ENCODE measurements at regions not wholly inside any gene's neighbourhood (a gene's known extent, or its start where the extent isn't known, plus 50 kb on each side); places are given as distances from the start of the nearest gene placed in this dataset.
"Not testable (repeated sequence)": the region's sequence is repeated elsewhere in the genome, so short reads cannot be mapped to it uniquely, and the experiment has no call there.

DNA sequence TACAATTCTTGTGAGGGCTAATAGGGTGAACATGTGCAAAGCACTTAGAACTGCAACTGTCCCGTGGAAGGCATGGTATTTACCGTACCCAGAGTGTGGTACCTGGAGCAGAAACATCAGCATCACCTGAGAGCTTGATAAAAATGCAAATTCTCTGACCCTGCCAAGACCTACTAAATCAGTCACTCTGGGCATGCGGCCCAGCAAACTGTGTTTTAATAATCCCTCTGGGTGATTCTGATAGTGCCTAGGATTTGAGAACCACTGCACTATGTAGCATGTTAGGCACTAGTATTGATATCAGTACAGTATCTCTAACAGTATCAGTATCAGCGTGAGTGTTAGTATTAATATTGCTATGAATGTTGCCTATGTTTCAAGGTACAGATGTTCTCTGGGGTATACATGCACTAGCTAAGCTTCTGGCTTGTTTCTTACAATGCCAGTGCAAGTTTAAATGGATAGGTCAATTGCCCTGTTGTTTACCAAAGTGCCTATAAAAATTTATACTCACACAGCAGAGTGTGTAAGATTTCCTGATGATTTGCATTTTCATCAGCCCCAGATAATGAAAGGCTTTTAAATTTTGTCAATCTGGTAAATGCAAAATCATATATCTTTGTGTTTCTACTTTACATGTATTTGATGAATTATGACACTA is 354.0 kb downstream of the HS3ST1 start:
- no peak overlapping the region for H3K4me3 ChIP-seq (ENCODE audit: low read length)
- TF ChIP-seq, protein P1, sequence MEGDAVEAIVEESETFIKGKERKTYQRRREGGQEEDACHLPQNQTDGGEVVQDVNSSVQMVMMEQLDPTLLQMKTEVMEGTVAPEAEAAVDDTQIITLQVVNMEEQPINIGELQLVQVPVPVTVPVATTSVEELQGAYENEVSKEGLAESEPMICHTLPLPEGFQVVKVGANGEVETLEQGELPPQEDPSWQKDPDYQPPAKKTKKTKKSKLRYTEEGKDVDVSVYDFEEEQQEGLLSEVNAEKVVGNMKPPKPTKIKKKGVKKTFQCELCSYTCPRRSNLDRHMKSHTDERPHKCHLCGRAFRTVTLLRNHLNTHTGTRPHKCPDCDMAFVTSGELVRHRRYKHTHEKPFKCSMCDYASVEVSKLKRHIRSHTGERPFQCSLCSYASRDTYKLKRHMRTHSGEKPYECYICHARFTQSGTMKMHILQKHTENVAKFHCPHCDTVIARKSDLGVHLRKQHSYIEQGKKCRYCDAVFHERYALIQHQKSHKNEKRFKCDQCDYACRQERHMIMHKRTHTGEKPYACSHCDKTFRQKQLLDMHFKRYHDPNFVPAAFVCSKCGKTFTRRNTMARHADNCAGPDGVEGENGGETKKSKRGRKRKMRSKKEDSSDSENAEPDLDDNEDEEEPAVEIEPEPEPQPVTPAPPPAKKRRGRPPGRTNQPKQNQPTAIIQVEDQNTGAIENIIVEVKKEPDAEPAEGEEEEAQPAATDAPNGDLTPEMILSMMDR (IDR thresholded peaks at IDR 0.05; ENCODE audit: insufficient read depth, low read depth, low read length, missing control alignments): no peak
- no peak for DNase-seq (ENCODE audit: low read depth)

DNA sequence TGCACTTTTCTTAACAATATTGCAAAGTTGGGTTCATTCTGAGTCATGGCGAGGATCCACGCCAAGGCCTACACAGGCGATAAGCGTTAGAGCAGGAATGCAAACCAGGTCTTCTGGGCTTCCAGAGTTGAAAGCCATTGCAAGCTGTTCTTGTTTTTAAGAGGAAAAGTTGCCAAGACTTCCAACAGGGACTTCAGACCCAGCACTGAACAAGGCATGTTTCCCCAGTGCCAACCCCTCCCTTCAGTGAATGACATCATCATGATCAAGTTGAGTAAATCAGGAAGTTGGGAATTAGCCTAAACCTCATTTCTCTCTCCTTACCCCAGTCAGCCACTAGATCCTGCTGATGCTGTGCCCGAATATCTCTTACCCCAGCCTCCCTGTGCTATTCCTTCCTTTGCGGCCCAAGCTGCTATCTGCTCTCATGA is 355.1 kb downstream of the HS3ST1 start:
- no peak overlapping the region for H3K4me3 ChIP-seq (ENCODE audit: low read length)
- TF ChIP-seq, protein P1 (IDR thresholded peaks at IDR 0.05; ENCODE audit: insufficient read depth, low read depth, low read length, missing control alignments): no peak
- DNase-seq (ENCODE audit: low read depth): peak; percentile 48

DNA sequence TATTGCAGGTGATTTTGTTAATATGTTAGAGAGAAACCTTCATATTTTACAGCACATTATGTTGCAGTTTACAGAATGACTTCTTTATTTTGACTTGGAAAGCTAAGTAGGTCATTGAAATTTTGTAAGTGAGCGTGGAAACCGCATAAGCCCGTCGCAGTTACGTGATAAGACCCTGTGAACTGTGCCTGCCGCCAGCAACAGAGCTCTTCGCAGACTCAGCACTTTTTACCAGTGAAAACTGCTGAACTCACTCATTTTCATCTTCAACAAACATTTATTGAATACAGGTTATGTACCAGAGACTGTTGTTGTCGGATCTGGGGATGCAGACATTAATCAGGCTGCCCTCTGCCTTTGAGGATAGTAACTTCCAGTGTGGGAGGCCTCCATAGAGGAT is 355.7 kb downstream of the HS3ST1 start:
- no peak overlapping the region for H3K4me3 ChIP-seq (ENCODE audit: low read length)
- no peak for DNase-seq (ENCODE audit: low read depth)
- TF ChIP-seq, protein P1 (IDR thresholded peaks at IDR 0.05; ENCODE audit: insufficient read depth, low read depth, low read length, missing control alignments): no peak

DNA sequence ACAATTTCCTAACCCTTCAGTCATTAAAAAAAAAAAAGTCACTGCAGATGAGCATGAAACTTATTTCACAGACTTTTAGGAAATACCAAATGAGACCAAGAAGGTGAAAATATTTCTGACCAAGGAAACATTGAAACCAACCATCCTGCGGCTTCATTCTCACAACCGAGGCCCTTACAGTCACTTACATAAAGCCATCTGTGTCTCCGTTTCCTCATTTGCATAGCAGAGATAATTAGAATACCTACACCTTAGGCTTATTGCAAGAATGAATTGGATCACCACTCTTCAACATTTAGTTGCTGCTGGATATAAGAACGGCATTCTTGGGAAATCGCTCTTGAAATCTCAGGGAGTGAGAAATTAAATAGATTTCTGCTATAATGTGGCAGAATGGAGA is 356.2 kb downstream of the HS3ST1 start:
- TF ChIP-seq, protein P1 (IDR thresholded peaks at IDR 0.05; ENCODE audit: insufficient read depth, low read depth, low read length, missing control alignments): no peak
- no peak for DNase-seq (ENCODE audit: low read depth)
- H3K4me3 ChIP-seq (ENCODE audit: low read length): no peak overlapping the region

DNA sequence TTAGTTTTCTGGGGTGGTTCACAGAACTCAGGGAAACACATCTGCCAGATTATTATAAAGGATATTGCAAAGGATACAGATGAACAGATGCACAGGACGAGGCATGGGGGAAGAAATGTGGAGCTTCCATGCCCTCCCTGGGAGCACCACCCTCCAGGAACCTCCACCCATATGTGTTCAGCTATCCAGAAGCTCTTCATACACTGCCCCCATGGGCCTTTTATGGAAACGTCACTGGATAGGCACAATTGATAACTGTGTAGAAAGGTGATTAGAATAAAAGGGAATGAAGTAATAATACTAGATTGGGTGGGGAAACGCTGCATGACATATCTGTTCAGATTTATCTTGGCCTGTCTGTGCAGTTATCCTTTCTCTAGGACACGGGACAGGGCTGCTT is 357.9 kb downstream of the HS3ST1 start:
- H3K4me3 ChIP-seq (ENCODE audit: low read length): no peak overlapping the region
- TF ChIP-seq, protein P1 (IDR thresholded peaks at IDR 0.05; ENCODE audit: insufficient read depth, low read depth, low read length, missing control alignments): no peak
- DNase-seq (ENCODE audit: low read depth): no peak

DNA sequence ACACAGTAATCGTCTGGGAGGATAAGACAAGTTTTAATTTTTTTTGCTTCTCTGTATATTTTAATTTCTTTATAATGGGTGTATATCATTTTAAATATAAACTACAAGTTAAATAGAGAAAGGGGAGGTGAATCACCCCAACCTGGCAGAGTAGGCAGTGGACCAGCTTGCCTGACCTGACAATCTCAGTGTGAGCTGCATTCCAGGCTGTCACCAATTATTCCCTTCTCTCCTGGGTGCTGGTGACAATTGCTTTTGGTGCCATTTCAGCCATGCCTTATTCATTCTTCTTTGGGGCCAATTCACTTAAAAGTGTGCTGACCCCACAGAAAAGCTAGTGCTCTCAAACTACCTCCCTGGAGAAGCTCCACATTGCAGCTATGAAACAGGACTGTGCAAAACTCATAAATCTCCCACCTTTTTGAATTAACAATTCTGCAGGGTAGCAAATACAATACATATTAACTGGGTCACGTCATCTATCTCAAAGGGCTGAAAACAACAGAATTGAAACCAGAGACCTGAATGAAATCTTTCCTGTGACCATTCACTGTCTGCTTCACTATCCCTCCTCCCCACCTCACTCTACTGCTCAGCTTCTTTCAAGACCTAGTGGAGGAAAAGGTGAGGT is 359.0 kb downstream of the HS3ST1 start:
- no peak overlapping the region for H3K4me3 ChIP-seq (ENCODE audit: low read length)
- DNase-seq (ENCODE audit: low read depth): no peak
- TF ChIP-seq, protein P1 (IDR thresholded peaks at IDR 0.05; ENCODE audit: insufficient read depth, low read depth, low read length, missing control alignments): no peak

DNA sequence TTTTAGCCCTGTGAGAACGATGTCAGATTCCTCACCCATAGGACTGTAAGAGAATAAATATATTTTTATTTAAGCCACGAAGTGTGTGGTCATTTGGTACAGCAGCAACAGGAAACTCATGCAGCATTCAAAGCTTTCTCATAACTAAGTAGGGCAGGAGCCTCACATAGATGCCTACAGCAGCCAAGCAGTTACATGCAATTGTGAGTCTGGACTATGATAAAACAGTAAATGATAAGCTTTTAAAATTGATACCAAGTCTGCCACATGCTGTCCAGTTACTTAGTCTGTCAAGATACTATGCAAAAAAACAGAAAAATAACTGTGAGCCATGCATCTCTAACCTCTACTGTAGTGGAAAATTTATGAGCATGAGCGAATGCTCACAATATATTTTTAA is 359.6 kb downstream of the HS3ST1 start:
- DNase-seq (ENCODE audit: low read depth): no peak
- TF ChIP-seq, protein P1 (IDR thresholded peaks at IDR 0.05; ENCODE audit: insufficient read depth, low read depth, low read length, missing control alignments): no peak
- no peak overlapping the region for H3K4me3 ChIP-seq (ENCODE audit: low read length)

DNA sequence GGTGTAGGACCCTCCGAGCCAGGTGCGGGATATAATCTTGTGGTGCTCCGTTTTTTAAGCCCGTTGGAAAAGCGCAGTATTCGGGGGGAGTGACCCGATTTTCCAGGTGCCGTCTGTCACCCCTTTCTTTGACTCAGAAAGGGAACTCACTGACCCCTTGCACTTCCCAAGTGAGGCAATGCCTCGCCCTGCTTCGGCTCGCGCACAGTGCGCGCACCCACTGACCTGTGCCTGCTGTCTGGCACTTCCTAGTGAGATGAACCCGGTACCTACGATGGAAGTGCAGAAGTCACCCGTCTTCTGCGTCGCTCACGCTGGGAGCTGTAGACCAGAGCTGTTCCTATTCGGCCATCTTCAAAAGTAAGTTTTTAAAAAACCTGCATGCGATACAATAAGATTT is 362.1 kb downstream of the HS3ST1 start:
- not testable (repeated sequence) for H3K4me3 ChIP-seq (ENCODE audit: low read length); DNase-seq (ENCODE audit: low read depth)

DNA sequence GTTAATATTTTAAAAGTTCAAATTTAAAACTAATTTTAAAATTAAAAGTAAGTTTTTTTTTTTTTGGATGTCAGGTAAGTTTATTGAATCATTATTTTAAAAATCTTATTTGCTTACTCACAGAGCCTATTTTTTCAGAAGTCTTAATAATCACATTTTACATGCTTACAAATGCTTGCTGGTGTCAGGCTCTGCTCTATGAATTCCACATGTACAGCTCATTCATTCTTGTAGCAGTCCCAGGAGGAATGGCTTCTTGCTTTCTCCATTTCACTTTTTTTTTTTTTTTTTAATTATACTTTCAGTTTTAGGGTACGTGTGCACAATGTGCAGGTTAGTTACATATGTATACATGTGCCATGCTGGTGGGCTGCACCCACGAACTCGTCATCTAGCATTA is 368.1 kb downstream of the HS3ST1 start:
- DNase-seq (ENCODE audit: low read depth); H3K4me3 ChIP-seq (ENCODE audit: low read length): not testable (repeated sequence)

DNA sequence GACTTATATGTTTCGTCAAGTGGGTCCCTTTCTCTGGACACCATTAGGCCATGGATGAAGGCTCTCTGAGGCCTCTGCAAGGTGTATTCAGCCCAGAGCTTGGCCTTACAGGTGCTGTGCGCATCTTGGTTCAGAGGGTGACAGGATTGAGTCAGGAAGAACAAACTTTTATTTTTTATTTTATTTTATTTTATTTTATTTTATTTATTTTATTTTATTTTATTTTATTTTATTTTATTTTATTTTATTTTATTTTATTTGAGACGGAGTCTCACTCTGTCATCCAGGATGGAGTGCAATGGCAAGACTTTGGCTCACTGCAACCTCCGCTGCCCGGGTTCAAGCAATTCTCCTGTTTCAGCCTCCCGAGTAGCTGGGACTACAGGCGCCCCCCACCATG is 370.4 kb upstream of the CLNK start:
- not testable (repeated sequence) for H3K4me3 ChIP-seq (ENCODE audit: low read length); DNase-seq (ENCODE audit: low read depth)
